Activated naive CD4-positive, alpha-beta T cell treated with anti-CD3 and anti-CD28 coated beads, Interleukin-2, amount 10 ng/mL, durations not matched to agents 7 days and 5 days (primary cell): ENCODE measurements at regions not wholly inside any gene's neighbourhood (a gene's known extent, or its start where the extent isn't known, plus 50 kb on each side); places are given as distances from the start of the nearest gene placed in this dataset.

Source experiments
- CTCF ChIA-PET: fragments of 350-600 bp; sonication (Branson Sonifier 250); formaldehyde crosslinking; loops from one replicate; lab custom pipeline; 2021; ENCODE audit warnings: antibody characterized with exemption; lab: Charles Lee
- DNase-seq: peaks from one replicate; pipeline ENCODE4 v3.0.0-alpha.2; 2020
- H3K27ac Mint-ChIP-seq: one replicate; pipeline ENCODE4 v1.8.0; 2021; ENCODE audit warnings: mild to moderate bottlenecking, moderate library complexity, mixed read lengths
- H3K27me3 Mint-ChIP-seq: one replicate; pipeline ENCODE4 v1.8.0; 2021; ENCODE audit warnings: mild to moderate bottlenecking, mixed read lengths
- H3K36me3 Mint-ChIP-seq: one replicate; pipeline ENCODE4 v1.8.0; 2021; ENCODE audit warnings: mixed read lengths
- H3K4me1 Mint-ChIP-seq: one replicate; pipeline ENCODE4 v1.8.0; 2021; ENCODE audit warnings: mixed read lengths
- H3K4me3 Mint-ChIP-seq: one replicate; pipeline ENCODE4 v1.8.0; 2021; ENCODE audit warnings: mild to moderate bottlenecking, moderate library complexity, mixed read lengths
- H3K9me3 Mint-ChIP-seq: one replicate; pipeline ENCODE4 v1.8.0; 2021; ENCODE audit warnings: mixed read lengths

DNA sequence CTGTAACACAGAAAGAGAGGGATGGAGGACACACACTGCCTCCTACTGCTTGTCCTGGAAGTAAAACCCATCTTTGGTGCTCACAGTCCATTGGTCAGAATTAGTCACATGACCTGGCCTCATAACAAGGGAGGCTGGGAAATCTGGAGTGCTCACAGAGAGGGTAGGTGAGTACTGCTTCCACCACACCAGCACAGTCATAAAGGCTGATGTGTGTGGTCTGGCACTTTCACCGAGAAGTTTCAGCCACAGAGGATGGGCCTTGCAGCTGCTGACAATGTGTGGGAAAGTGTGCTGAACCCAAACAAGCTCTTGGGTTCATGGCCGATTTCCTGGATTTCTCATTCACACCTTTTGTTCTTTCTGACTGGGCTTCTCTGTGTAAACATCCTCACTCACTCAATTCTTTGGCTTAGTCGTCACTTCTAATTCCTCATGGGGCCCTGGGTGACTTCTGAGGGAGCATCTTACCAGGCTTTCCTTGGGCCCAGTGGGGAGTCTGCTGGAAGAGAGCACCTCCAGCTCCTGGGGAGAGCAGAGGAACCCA is 100.7 kb downstream of the ASB7 start:
- H3K4me3 Mint-ChIP-seq, result no peak overlapping the region
- DNase-seq, result no peak
- H3K27ac Mint-ChIP-seq, result no peak overlapping the region
- peaks cover 14% of the 10 kb centered on the region for H3K27me3 Mint-ChIP-seq
- peaks cover 4% of the 10 kb centered on the region for H3K9me3 Mint-ChIP-seq
- CTCF ChIA-PET, result no interaction called here
- no peaks in the 10 kb centered on the region for H3K36me3 Mint-ChIP-seq
- H3K4me1 Mint-ChIP-seq, result peaks cover 2% of the 10 kb centered on the region

DNA sequence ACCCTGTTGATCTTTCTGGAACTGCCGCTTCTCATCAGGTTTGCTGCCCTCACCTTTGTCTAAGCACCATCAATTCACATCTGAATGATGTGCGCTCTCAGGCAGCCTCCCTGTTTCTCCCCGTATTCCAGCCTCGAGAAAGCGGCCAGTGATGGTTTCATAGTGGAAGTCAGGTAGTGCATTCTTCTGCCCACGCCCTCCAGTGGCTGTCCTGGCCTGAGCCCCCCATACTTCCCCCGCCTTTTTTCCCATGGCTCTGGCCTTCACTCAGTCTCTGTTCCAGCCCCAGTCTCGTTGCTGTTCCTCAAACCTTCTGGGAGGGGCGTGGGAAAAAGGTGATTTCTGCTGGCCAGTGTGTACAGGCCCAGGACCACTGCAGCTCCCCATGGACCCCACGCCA is 101.3 kb downstream of the ASB7 start:
- Mint-ChIP-seq H3K9me3 (peaks cover 4% of the 10 kb centered on the region), H3K4me1 (peaks cover 2% of the 10 kb centered on the region), H3K36me3 (no peaks in the 10 kb centered on the region), H3K27me3 (peaks cover 14% of the 10 kb centered on the region), H3K4me3 (no peak overlapping the region), H3K27ac (no peak overlapping the region)
- no peak for DNase-seq
- CTCF ChIA-PET, result no interaction called here

DNA sequence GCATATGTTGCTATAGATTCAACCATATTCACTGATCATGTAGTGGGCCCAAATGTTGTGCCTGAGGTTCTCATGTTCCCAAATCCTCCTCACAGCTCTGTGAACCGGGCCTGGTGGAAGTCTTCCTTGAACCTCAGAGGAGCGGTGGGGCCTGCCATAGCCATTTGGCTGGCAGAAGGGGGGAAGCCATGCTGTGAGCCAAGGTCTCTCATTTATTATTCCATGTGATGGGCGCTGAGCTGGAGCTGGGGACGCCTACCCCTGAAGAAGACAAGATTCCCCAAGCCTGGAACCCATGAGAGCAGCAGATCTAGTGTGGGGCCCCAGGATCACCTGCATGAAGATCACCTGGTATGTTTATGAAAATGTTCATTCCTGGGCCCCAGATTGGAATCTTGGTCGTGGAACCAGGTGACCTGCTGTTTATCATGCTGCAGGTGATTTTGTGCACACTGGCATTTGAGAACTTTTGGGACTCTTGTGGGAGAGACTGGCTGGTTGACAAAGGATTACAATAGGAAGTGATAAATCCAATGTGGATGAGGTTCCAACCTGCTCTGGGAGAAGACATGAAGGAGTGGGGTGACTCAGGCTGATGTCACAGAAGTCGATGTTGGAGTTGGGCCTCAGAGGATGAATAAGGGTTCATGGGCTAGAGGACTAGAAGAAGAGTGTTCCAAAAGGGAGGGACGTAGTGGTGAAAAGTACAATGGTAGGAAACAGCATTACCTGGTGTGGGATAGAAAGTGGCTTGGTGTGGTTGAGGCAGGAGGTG is 102.1 kb downstream of the ASB7 start:
- CTCF ChIA-PET, result no interaction called here
- H3K4me3 Mint-ChIP-seq, result no peak overlapping the region
- H3K4me1 Mint-ChIP-seq, result peaks cover 2% of the 10 kb centered on the region
- DNase-seq, result no peak
- H3K9me3 Mint-ChIP-seq, result peaks cover 7% of the 10 kb centered on the region
- H3K27ac Mint-ChIP-seq, result no peak overlapping the region
- H3K36me3 Mint-ChIP-seq, result no peaks in the 10 kb centered on the region
- H3K27me3 Mint-ChIP-seq, result peaks cover 18% of the 10 kb centered on the region

DNA sequence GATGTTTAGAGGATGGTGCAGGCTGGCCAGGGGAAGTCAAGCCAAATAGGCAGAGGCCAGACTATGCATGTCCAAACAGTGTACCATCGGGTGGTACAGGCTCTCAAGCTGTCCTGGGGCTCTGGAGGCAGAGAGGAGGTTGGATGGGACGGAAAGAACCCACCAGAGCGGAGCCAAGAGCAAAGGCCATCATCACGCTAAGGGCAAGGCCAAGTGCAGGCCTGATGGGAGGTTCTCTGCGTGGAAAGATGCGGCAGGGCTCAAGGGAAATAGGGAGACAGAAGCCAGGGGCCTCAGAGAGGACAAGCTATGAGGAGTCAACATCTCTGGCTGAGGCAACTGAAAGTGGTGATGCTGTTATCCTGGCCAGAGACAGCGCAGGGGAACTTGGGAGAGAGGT is 102.7 kb downstream of the ASB7 start:
- DNase-seq, result no peak
- H3K27me3 Mint-ChIP-seq, result peaks cover 15% of the 10 kb centered on the region

DNA sequence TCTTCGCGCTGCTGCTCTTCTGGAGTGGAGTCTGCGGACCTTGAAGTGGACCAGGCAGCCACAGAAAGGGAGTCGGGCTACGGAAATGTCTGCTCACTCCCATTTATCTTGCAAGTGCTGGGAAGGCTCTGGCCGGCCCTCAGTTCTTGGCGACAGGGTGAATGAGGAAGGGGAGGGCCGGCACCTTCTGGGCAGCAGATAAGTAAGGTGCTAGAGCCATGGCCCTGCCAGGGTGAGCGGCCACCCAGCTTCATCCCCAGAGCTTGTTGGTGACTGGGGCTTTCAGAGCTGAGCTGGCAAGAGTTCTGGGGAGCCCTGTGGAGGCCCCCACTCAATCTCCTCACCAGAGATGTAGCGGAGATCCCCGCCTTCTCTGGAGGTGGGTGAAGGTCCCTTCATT is 103.5 kb downstream of the ASB7 start:
- no peak for DNase-seq
- Mint-ChIP-seq H3K36me3 (no peaks in the 10 kb centered on the region), H3K27me3 (peaks cover 12% of the 10 kb centered on the region), H3K9me3 (peaks cover 17% of the 10 kb centered on the region), H3K27ac (no peak overlapping the region), H3K4me1 (peaks cover 2% of the 10 kb centered on the region), H3K4me3 (no peak overlapping the region)
- CTCF ChIA-PET, result no interaction called here

More for the DNA sequence above, 102.7 kb downstream of the ASB7 start:
- no peaks in the 10 kb centered on the region for H3K36me3 Mint-ChIP-seq
- peaks cover 13% of the 10 kb centered on the region for H3K9me3 Mint-ChIP-seq
- CTCF ChIA-PET, result no interaction called here
- no peak overlapping the region for H3K4me3 Mint-ChIP-seq
- peaks cover 2% of the 10 kb centered on the region for H3K4me1 Mint-ChIP-seq
- no peak overlapping the region for H3K27ac Mint-ChIP-seq

DNA sequence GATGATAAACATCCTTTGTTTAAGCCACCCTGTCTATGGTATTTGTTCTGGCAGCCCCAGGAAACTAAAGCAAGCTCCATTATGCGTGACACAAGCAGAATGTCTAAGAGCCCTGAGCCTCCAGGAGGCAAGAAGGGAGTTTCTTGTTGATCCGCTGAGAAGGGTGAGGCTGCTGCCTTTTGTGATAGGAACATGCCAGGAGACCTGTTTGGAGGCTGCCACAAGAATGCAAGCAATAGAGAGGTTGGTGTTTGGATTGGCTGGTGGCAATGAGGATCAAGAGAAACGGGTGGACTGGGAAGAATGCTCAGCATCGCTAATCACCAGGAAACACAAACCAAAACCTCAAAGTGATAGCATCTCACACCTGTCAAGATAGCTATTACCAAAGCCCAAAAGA is 104.8 kb downstream of the ASB7 start:
- Mint-ChIP-seq H3K4me3 (no peak overlapping the region), H3K27me3 (peaks cover 10% of the 10 kb centered on the region), H3K27ac (no peak overlapping the region), H3K9me3 (peaks cover 17% of the 10 kb centered on the region), H3K36me3 (no peaks in the 10 kb centered on the region), H3K4me1 (peaks cover 2% of the 10 kb centered on the region)
- CTCF ChIA-PET, result interaction anchor here (0.6 kb wide), 1 partner anchor 93 kb away, joined by 3 read pairs; no protein-coding TSS in a partner anchor
- DNase-seq, result no peak

DNA sequence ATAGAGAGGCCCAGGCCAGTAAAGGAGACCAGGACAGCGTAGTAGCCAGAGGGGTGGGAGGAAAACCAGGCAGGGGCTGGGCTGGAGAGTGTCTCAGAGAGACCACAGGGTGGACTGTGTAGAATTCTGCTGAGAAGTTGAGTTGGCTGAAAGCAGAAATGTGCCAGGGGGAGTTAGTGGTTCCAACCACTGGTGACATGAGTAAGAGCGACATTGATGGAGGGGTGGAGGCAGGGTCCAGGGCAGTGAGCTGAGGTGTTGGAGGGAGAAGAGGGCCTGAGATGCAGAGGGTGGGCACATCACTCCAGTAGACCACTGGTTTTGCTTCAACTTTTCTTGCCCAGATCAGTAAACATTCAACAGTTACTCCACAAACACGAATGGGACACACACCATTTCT is 106.5 kb downstream of the ASB7 start:
- Mint-ChIP-seq H3K27ac (no peak overlapping the region), H3K4me3 (no peak overlapping the region), H3K9me3 (peaks cover 14% of the 10 kb centered on the region), H3K4me1 (no peaks in the 10 kb centered on the region), H3K27me3 (peaks cover 5% of the 10 kb centered on the region), H3K36me3 (no peaks in the 10 kb centered on the region)
- CTCF ChIA-PET, result no interaction called here
- no peak for DNase-seq

DNA sequence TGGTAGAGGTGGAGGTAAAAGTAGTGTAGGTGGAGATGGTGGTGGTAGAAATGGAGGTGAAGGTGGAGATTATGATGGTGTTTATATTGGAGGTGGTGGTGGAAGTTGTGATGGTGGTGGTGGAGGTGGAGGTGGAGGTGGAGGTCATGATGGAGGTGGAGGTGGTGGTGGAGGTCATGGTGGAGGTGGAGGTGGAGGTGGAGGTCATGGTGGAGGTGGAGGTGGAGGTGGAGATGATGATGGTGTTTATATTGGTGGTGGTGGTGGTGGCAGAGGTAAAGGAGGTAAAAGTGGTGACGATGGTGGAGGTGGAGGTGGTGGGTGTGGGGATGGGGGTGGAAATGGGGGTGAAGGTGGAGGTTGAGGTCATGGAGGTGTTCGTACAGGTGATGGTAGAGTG is 107.8 kb downstream of the ASB7 start:
- Mint-ChIP-seq H3K27me3 (peaks cover 5% of the 10 kb centered on the region), H3K4me3 (no peak overlapping the region), H3K4me1 (no peaks in the 10 kb centered on the region), H3K27ac (no peak overlapping the region), H3K9me3 (peaks cover 14% of the 10 kb centered on the region), H3K36me3 (no peaks in the 10 kb centered on the region)
- CTCF ChIA-PET, result no interaction called here
- no peak for DNase-seq

DNA sequence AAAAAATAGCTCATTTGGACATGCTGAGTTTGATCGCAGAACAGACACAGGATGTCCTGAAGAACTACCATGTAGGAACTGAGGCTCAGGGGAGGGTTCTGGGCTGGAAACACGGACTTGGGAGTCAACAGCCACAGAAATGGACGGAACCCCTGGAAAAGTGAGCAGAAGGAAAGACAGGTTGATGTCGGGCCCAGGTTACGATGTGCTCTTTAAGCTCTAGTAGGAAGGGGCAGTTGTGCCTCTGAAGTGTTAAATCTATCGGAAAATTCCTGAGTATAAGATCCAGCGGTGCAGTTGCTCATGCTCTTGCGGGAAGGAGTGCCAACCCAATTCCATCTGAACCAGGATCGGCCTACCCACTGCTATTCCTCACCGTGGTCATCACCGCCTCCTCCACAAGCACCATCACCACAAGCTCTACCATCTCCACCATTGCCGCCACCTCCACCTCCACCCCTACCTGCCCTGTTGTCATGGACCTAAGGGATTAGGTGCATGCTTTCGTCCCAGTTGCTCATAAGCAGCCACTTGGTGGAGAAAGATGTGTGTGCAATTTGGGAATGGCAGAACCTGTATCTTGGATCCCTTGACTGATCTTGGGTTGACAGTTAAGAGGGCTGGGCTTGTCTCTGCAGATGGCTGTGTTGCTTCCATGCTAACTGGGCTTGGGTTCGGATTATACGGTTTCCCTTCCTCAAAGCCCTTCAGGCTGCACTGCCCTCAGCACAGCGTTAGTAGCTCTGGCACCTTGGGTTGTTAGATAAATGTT is 108.5 kb downstream of the ASB7 start:
- H3K27ac Mint-ChIP-seq, result no peak overlapping the region
- no peaks in the 10 kb centered on the region for H3K4me1 Mint-ChIP-seq
- CTCF ChIA-PET, result no interaction called here
- H3K9me3 Mint-ChIP-seq, result peaks cover 14% of the 10 kb centered on the region
- peaks cover 5% of the 10 kb centered on the region for H3K27me3 Mint-ChIP-seq
- no peak for DNase-seq
- no peak overlapping the region for H3K4me3 Mint-ChIP-seq
- H3K36me3 Mint-ChIP-seq, result no peaks in the 10 kb centered on the region

DNA sequence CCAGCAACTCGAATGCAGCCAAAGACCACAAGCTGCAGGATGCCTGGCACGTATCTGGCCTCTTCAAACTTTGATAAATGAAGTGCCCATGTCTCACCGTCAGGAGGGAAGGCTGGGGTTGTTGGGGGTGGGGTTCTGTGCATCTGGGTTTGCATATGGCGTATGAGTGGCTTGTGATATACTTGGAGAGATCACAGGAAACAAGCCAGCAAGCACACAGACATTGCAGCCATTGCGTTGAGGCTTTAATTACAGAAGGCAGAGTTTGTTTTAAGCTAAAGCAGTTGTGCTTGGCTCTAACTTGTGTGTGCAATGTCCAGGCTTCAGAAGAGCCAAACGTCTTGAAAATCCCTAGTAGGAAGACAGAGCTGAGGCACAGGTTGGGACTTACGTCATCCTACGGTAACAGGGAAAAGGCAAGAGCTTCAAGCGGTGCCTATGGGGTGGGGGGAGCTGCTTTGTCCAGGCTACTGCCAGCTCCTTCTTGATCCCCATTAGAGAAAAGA is 109.2 kb downstream of the ASB7 start:
- CTCF ChIA-PET, result no interaction called here
- H3K36me3 Mint-ChIP-seq, result no peaks in the 10 kb centered on the region
- no peak for DNase-seq
- peaks cover 14% of the 10 kb centered on the region for H3K9me3 Mint-ChIP-seq
- no peak overlapping the region for H3K27ac Mint-ChIP-seq
- H3K4me3 Mint-ChIP-seq, result no peak overlapping the region
- peaks cover 5% of the 10 kb centered on the region for H3K27me3 Mint-ChIP-seq
- H3K4me1 Mint-ChIP-seq, result no peaks in the 10 kb centered on the region

DNA sequence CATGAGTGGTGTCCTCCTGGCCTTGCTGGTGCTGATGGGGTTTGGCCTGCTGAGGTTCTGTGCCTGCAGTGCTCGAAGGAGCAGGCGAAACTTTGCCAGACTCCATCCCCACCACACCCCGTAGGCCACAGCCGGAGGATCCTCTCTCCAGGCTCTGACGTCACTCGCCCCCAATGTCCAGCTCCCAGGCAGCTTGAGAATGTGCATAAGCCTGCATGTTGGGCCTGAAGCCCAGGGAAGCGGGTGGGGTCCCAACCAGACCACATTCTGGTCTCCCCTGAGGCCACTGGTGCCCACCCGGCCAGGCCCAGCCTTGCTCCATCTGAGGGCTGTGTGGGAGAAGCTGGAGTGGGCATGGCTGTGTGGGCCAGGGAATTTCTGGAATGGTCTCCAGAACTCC is 109.8 kb downstream of the ASB7 start:
- no peak for DNase-seq
- CTCF ChIA-PET, result no interaction called here
- H3K4me3 Mint-ChIP-seq, result no peak overlapping the region
- no peaks in the 10 kb centered on the region for H3K4me1 Mint-ChIP-seq
- H3K36me3 Mint-ChIP-seq, result no peaks in the 10 kb centered on the region
- no peak overlapping the region for H3K27ac Mint-ChIP-seq
- peaks cover 14% of the 10 kb centered on the region for H3K9me3 Mint-ChIP-seq
- H3K27me3 Mint-ChIP-seq, result peaks cover 5% of the 10 kb centered on the region

DNA sequence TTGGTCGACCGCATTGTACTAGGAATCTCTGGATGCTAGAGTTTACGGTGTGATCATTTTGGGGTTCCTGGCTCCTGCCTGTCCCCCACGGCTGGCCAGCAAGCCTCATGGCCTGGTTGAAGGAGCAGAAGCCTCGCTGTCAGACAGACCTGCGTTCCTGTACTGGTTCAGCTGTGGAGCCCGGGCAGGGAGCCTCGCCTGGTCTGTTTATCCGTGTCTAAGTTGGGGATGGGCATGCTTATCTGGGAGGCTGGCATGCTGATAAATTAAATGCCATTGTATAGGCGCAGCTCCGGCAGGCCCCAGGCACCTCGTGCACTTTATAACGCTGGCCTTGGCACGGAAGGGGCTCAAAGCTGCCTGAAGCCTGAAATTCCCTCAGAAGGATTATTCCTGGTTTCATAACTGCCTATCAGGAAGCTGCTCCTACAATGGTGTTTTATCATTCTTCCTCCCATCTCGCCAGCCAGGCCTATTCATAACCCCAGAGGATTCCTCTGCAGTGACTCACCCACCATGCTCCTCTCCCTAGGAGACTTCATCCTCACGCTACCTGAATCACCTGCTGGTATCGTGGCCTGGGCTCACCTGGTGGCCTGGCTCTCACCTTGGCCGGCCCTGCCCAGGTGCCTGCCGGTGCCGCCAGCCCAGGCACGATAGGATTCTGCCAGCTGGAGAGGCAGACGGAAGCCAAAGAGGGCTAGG is 110.9 kb downstream of the ASB7 start:
- DNase-seq, result no peak
- H3K4me3 Mint-ChIP-seq, result no peak overlapping the region
- no peak overlapping the region for H3K27ac Mint-ChIP-seq
- peaks cover 5% of the 10 kb centered on the region for H3K27me3 Mint-ChIP-seq
- H3K4me1 Mint-ChIP-seq, result no peaks in the 10 kb centered on the region
- CTCF ChIA-PET, result no interaction called here
- peaks cover 13% of the 10 kb centered on the region for H3K9me3 Mint-ChIP-seq
- H3K36me3 Mint-ChIP-seq, result no peaks in the 10 kb centered on the region

DNA sequence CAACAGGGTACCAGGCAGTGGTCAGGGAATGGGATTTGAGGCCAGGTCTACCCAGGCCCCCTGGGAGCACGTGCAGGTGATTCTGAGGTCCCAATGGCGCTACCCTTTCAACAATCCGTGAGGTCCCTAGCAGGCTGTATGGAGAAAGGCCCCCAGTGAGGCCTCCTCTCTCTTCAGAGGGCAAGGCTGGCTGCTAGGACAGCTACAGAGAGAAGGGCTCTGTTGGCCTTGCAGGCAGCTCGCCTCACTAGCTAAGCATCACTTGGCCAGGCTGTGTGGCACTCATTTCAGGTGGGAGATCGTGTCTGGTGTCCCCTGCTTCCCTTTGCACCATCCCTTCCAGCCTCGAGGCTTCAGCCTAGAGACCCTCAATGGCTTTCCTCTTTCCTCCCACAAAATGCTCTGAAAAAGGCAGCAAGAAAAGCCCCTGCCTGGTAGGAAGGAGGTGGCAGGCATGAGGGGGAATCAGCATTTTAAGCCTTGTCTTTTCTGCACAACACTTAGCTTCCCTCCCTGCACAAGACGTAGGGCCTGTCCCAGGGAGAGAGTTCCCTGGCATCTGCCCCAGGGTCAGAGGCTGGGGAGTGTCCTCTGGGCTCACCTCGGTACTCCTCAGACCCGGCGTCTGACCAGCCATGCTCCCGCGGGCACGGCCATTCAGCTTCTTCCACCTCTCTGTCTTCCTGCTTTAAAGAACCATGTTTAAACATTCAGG is 111.8 kb downstream of the ASB7 start:
- DNase-seq, result no peak
- H3K4me1 Mint-ChIP-seq, result no peaks in the 10 kb centered on the region
- peaks cover 10% of the 10 kb centered on the region for H3K9me3 Mint-ChIP-seq
- no peaks in the 10 kb centered on the region for H3K27me3 Mint-ChIP-seq
- no peaks in the 10 kb centered on the region for H3K36me3 Mint-ChIP-seq
- H3K4me3 Mint-ChIP-seq, result no peak overlapping the region
- no peak overlapping the region for H3K27ac Mint-ChIP-seq
- CTCF ChIA-PET, result no interaction called here
